ENCODE measurements at regions not wholly inside any gene's neighbourhood (a gene's known extent, or its start where the extent isn't known, plus 50 kb on each side); places are given as distances from the start of the nearest gene placed in this dataset.

DNA sequence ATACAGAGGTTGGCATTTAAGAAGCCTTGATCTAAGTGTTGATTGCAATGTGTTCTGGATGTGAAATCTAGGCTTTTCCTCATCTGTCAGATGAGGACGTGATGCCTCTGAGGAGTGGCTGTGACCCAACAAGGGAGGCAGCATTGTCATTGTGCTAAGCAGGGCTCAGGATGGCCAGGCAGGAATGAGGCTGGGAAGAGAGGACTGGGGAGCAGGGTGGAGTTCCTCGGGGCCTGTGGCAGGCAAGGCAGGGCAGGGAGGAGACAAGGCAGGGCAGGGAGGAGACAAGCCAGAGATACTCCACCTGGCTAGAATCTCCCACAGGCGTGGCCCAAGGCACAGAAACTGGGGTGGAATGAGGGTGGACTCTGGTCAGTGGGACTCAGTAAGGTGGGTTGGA lies 116.6 kb downstream of the RPIA start:
- Histone ChIP-seq H3F3A (ENCODE audit: insufficient read depth, low read length, poor library complexity, severe bottlenecking) (no peaks in the 10 kb centered on the region), H2AFZ (ENCODE audit: low read depth, low read length) (no peak overlapping the region), H4K20me1 (ENCODE audit: insufficient read depth) (no peaks in the 10 kb centered on the region), H3K4me3 (ENCODE audit: low read length) (no peak overlapping the region), H3K9me2 (ENCODE audit: insufficient read depth, low read length) (no peaks in the 10 kb centered on the region), H3K79me2 (replicated peaks; ENCODE audit: insufficient read depth, low read length) (no peaks in the 10 kb centered on the region), H3K27ac (ENCODE audit: low read length) (no peak overlapping the region), H3K36me3 (ENCODE audit: insufficient read depth, low read length) (no peaks in the 10 kb centered on the region), H3K4me2 (ENCODE audit: low read length) (no peak overlapping the region), H3K9ac (ENCODE audit: low read length) (no peak overlapping the region), H3K9me3 (ENCODE audit: low read length) (no peaks in the 10 kb centered on the region), H3K27me3 (ENCODE audit: insufficient read depth, low read depth, low read length) (no peaks in the 10 kb centered on the region)
- no peak for TF ChIP-seq POLR2AphosphoS5 (IDR thresholded peaks at IDR 0.05)
- no peak for TF ChIP-seq EP300 (conservative IDR thresholded peaks at IDR 0.05; ENCODE audit: poor library complexity, severe bottlenecking)
- no peak for TF ChIP-seq EZH2 (IDR thresholded peaks at IDR 0.05; ENCODE audit: borderline replicate concordance, insufficient read depth, low read length, poor library complexity, severe bottlenecking)
- no peak for TF ChIP-seq SMC3 (conservative IDR thresholded peaks at IDR 0.05; ENCODE audit: poor library complexity)
- TF ChIP-seq, protein P1, sequence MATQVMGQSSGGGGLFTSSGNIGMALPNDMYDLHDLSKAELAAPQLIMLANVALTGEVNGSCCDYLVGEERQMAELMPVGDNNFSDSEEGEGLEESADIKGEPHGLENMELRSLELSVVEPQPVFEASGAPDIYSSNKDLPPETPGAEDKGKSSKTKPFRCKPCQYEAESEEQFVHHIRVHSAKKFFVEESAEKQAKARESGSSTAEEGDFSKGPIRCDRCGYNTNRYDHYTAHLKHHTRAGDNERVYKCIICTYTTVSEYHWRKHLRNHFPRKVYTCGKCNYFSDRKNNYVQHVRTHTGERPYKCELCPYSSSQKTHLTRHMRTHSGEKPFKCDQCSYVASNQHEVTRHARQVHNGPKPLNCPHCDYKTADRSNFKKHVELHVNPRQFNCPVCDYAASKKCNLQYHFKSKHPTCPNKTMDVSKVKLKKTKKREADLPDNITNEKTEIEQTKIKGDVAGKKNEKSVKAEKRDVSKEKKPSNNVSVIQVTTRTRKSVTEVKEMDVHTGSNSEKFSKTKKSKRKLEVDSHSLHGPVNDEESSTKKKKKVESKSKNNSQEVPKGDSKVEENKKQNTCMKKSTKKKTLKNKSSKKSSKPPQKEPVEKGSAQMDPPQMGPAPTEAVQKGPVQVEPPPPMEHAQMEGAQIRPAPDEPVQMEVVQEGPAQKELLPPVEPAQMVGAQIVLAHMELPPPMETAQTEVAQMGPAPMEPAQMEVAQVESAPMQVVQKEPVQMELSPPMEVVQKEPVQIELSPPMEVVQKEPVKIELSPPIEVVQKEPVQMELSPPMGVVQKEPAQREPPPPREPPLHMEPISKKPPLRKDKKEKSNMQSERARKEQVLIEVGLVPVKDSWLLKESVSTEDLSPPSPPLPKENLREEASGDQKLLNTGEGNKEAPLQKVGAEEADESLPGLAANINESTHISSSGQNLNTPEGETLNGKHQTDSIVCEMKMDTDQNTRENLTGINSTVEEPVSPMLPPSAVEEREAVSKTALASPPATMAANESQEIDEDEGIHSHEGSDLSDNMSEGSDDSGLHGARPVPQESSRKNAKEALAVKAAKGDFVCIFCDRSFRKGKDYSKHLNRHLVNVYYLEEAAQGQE (IDR thresholded peaks at IDR 0.05; ENCODE audit: borderline replicate concordance) = no peak

DNA sequence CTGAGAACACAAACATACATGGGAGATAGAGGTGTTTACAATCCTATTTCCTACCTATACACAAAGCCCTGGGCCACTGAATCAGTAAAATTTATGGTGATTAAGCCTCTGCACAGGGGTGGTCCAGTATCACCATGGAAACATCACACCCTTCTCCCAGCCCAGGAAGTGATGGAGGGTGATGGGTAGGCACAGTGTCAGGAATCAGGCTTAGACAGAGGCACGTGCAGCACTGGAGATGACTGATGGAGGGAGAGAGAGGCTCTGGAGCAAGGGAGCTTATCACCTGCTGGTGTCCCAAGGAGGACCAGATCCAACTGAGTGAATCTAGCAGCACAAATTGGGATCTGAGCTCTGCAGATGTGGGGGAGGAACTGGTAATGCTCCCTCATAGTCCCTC lies 117.2 kb downstream of the RPIA start:
- H3K9me2 ChIP-seq (ENCODE audit: insufficient read depth, low read length) = no peaks in the 10 kb centered on the region
- no peak overlapping the region for H3K4me3 ChIP-seq (ENCODE audit: low read length)
- no peak overlapping the region for H3K9ac ChIP-seq (ENCODE audit: low read length)
- no peaks in the 10 kb centered on the region for H3K36me3 ChIP-seq (ENCODE audit: insufficient read depth, low read length)
- no peak overlapping the region for H2AFZ ChIP-seq (ENCODE audit: low read depth, low read length)
- TF ChIP-seq RAD21 (conservative IDR thresholded peaks at IDR 0.05) (no peak), POLR2AphosphoS5 (IDR thresholded peaks at IDR 0.05) (no peak), MXI1 (conservative IDR thresholded peaks at IDR 0.05; ENCODE audit: poor library complexity, severe bottlenecking) (no peak)
- H4K20me1 ChIP-seq (ENCODE audit: insufficient read depth) = no peaks in the 10 kb centered on the region
- no peaks in the 10 kb centered on the region for H3K27me3 ChIP-seq (ENCODE audit: insufficient read depth, low read depth, low read length)
- no peak overlapping the region for H3K27ac ChIP-seq (ENCODE audit: low read length)
- no peak overlapping the region for H3K4me2 ChIP-seq (ENCODE audit: low read length)
- no peaks in the 10 kb centered on the region for H3K9me3 ChIP-seq (ENCODE audit: low read length)
- no peaks in the 10 kb centered on the region for H3F3A ChIP-seq (ENCODE audit: insufficient read depth, low read length, poor library complexity, severe bottlenecking)
- H3K79me2 ChIP-seq (replicated peaks; ENCODE audit: insufficient read depth, low read length) = no peaks in the 10 kb centered on the region

DNA sequence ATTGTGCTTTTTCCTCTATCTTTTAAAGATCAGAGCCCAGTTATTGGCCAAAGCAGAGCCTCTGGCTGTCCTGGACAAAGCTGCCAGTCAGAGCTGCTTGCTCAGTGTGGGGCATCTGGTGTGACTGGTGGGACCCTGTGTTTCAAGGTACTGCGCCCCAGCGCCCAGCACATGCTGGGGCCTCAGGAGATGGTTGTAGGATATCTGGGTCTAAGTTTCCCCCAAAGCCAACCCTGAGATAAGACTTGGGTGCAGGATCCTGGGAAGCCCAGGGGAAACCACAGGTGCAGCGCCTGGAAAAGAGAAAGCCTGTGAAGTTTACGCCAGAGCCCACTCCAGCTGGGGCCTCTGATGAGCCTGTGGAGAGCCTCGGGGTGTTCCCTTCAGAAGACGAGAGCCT lies 117.7 kb downstream of the RPIA start:
- no peak overlapping the region for H3K27ac ChIP-seq (ENCODE audit: low read length)
- no peaks in the 10 kb centered on the region for H3K27me3 ChIP-seq (ENCODE audit: insufficient read depth, low read depth, low read length)
- no peak overlapping the region for H3K4me2 ChIP-seq (ENCODE audit: low read length)
- H3K4me3 ChIP-seq (ENCODE audit: low read length) = no peak overlapping the region
- H3F3A ChIP-seq (ENCODE audit: insufficient read depth, low read length, poor library complexity, severe bottlenecking) = no peaks in the 10 kb centered on the region
- no peak overlapping the region for H2AFZ ChIP-seq (ENCODE audit: low read depth, low read length)
- no peaks in the 10 kb centered on the region for H3K79me2 ChIP-seq (replicated peaks; ENCODE audit: insufficient read depth, low read length)
- no peaks in the 10 kb centered on the region for H3K9me3 ChIP-seq (ENCODE audit: low read length)
- H3K9ac ChIP-seq (ENCODE audit: low read length) = no peak overlapping the region
- no peak for TF ChIP-seq POLR2AphosphoS5 (IDR thresholded peaks at IDR 0.05)
- TF ChIP-seq, protein P1 (IDR thresholded peaks at IDR 0.05; ENCODE audit: borderline replicate concordance) = no peak
- TF ChIP-seq RAD21 (conservative IDR thresholded peaks at IDR 0.05) = no peak
- no peak for TF ChIP-seq SMC3 (conservative IDR thresholded peaks at IDR 0.05; ENCODE audit: poor library complexity)
- TF ChIP-seq EP300 (conservative IDR thresholded peaks at IDR 0.05; ENCODE audit: poor library complexity, severe bottlenecking) = no peak
- TF ChIP-seq EZH2 (IDR thresholded peaks at IDR 0.05; ENCODE audit: borderline replicate concordance, insufficient read depth, low read length, poor library complexity, severe bottlenecking) = no peak
- TF ChIP-seq, protein P2, sequence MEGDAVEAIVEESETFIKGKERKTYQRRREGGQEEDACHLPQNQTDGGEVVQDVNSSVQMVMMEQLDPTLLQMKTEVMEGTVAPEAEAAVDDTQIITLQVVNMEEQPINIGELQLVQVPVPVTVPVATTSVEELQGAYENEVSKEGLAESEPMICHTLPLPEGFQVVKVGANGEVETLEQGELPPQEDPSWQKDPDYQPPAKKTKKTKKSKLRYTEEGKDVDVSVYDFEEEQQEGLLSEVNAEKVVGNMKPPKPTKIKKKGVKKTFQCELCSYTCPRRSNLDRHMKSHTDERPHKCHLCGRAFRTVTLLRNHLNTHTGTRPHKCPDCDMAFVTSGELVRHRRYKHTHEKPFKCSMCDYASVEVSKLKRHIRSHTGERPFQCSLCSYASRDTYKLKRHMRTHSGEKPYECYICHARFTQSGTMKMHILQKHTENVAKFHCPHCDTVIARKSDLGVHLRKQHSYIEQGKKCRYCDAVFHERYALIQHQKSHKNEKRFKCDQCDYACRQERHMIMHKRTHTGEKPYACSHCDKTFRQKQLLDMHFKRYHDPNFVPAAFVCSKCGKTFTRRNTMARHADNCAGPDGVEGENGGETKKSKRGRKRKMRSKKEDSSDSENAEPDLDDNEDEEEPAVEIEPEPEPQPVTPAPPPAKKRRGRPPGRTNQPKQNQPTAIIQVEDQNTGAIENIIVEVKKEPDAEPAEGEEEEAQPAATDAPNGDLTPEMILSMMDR (IDR thresholded peaks at IDR 0.05; ENCODE audit: poor library complexity, severe bottlenecking) = no peak
- TF ChIP-seq MXI1 (conservative IDR thresholded peaks at IDR 0.05; ENCODE audit: poor library complexity, severe bottlenecking) = no peak
- TF ChIP-seq TAF1 (IDR thresholded peaks at IDR 0.05; ENCODE audit: low read depth) = no peak
- H3K36me3 ChIP-seq (ENCODE audit: insufficient read depth, low read length) = no peaks in the 10 kb centered on the region
- no peaks in the 10 kb centered on the region for H3K9me2 ChIP-seq (ENCODE audit: insufficient read depth, low read length)
- no peaks in the 10 kb centered on the region for H4K20me1 ChIP-seq (ENCODE audit: insufficient read depth)
